ENCODE measurements at regions not wholly inside any gene's neighbourhood (a gene's known extent, or its start where the extent isn't known, plus 50 kb on each side); places are given as distances from the start of the nearest gene placed in this dataset.

- DNase-seq = no peak
- H3K36me3 ChIP-seq (ENCODE audit: low read depth, missing control alignments) = no peaks in the 10 kb centered on the region
- intact Hi-C loops (cut with DNase I; ENCODE audit: low total_unique reads) = no loop called here
- no peak overlapping the region for H3K27ac ChIP-seq
- WGBS, 2 donors = 54 to 74% methylated on average over 1 of the region's 1 CpG
- H3K4me1 ChIP-seq = no peaks in the 10 kb centered on the region
- no peak overlapping the region for H3K4me3 ChIP-seq
- TF ChIP-seq POLR2A (IDR thresholded peaks at IDR 0.05) (no peak), CTCF (IDR thresholded peaks at IDR 0.05) (no peak)
- no peaks in the 10 kb centered on the region for H3K27me3 ChIP-seq
- no peaks in the 10 kb centered on the region for H3K9me3 ChIP-seq
Measured at GRCh38 chr5:120761986-120762385, 297.9 kb downstream of the PRR16 start.

GRCh38 chr5:120765189-120765588 is 301.1 kb downstream of the PRR16 start:
- Histone ChIP-seq H3K9me3 (no peaks in the 10 kb centered on the region), H3K4me3 (no peak overlapping the region), H3K27me3 (no peaks in the 10 kb centered on the region), H3K36me3 (ENCODE audit: low read depth, missing control alignments) (no peaks in the 10 kb centered on the region), H3K27ac (no peak overlapping the region), H3K4me1 (no peaks in the 10 kb centered on the region)
- DNase-seq = no peak
- WGBS, 2 donors = 70 to 79% methylated on average over 2 of the region's 2 CpGs
- intact Hi-C loops (cut with DNase I; ENCODE audit: low total_unique reads) = no loop called here
- TF ChIP-seq POLR2A (IDR thresholded peaks at IDR 0.05) = no peak
- no peak for TF ChIP-seq CTCF (IDR thresholded peaks at IDR 0.05)

GRCh38 chr5:120767178-120767820 is 303.2 kb downstream of the PRR16 start:
- H3K4me1 ChIP-seq = no peaks in the 10 kb centered on the region
- H3K27me3 ChIP-seq = no peaks in the 10 kb centered on the region
- H3K9me3 ChIP-seq = no peaks in the 10 kb centered on the region
- no peaks in the 10 kb centered on the region for H3K36me3 ChIP-seq (ENCODE audit: low read depth, missing control alignments)
- no peak for DNase-seq
- H3K4me3 ChIP-seq = no peak overlapping the region
- 86 to 94% methylated on average over 1 of the region's 1 CpG for WGBS, 2 donors
- intact Hi-C loops (cut with DNase I; ENCODE audit: low total_unique reads) = no loop called here
- no peak overlapping the region for H3K27ac ChIP-seq
- TF ChIP-seq CTCF (IDR thresholded peaks at IDR 0.05) (no peak), POLR2A (IDR thresholded peaks at IDR 0.05) (no peak)

GRCh38 chr5:120769312-120769872 is 305.3 kb downstream of the PRR16 start:
- Histone ChIP-seq H3K27me3 (no peaks in the 10 kb centered on the region), H3K4me3 (no peak overlapping the region), H3K9me3 (no peaks in the 10 kb centered on the region), H3K4me1 (no peaks in the 10 kb centered on the region), H3K27ac (no peak overlapping the region), H3K36me3 (ENCODE audit: low read depth, missing control alignments) (no peaks in the 10 kb centered on the region)
- DNase-seq = no peak
- TF ChIP-seq CTCF (IDR thresholded peaks at IDR 0.05) = no peak
- no peak for TF ChIP-seq POLR2A (IDR thresholded peaks at IDR 0.05)
- intact Hi-C loops (cut with DNase I; ENCODE audit: low total_unique reads) = no loop called here
- WGBS, 2 donors = 83 to 85% methylated on average over 2 of the region's 2 CpGs

GRCh38 chr5:120771202-120771601 is 307.1 kb downstream of the PRR16 start:
- intact Hi-C loops (cut with DNase I; ENCODE audit: low total_unique reads) = no loop called here
- H3K9me3 ChIP-seq = no peaks in the 10 kb centered on the region
- no peak overlapping the region for H3K27ac ChIP-seq
- H3K4me3 ChIP-seq = no peak overlapping the region
- no peaks in the 10 kb centered on the region for H3K36me3 ChIP-seq (ENCODE audit: low read depth, missing control alignments)
- no peak for DNase-seq
- no peaks in the 10 kb centered on the region for H3K4me1 ChIP-seq
- TF ChIP-seq POLR2A (IDR thresholded peaks at IDR 0.05) (no peak), CTCF (IDR thresholded peaks at IDR 0.05) (no peak)
- WGBS, 2 donors = 81 to 88% methylated on average over 1 of the region's 1 CpG
- H3K27me3 ChIP-seq = no peaks in the 10 kb centered on the region

All from testis (tissue), 2 donors.